ENCODE measurements at regions not wholly inside any gene's neighbourhood (a gene's known extent, or its start where the extent isn't known, plus 50 kb on each side); places are given as distances from the start of the nearest gene placed in this dataset.
A peak's percentile ranks its signal among the peaks of the same experiment; 100 is the strongest.

GRCh38 chr11:70647188-70648166 is 249.1 kb downstream of the CTTN start:
- TF ChIP-seq JUND (IDR thresholded peaks at IDR 0.05): no peak
- BruUV-seq (replicated peaks): no TSS peak
- Histone ChIP-seq H3K27ac (ENCODE audit: low read depth, low read length) (no peak overlapping the region), H3K9ac (ENCODE audit: low read length) (no peak overlapping the region), H3K4me3 (replicated peaks in 1 of 2; ENCODE audit: low read depth in 1 of 2, low read length in 2 of 2) (no peak overlapping the region), H3K4me1 (ENCODE audit: control insufficient read depth in 1 of 2, insufficient read depth in 2 of 2, low read length in 2 of 2) (no peaks in the 10 kb centered on the region), H3K36me3 (ENCODE audit: control insufficient read depth in 1 of 2, insufficient read depth in 2 of 2, low read length in 2 of 2) (no peaks in the 10 kb centered on the region), H3K27me3 (ENCODE audit: insufficient read depth, low read length) (peaks cover 7% of the 10 kb centered on the region; the same call in 1 of the 2 replicates), H3K4me2 (ENCODE audit: low read length) (no peak overlapping the region), H3K9me2 (ENCODE audit: insufficient read depth) (no peaks in the 10 kb centered on the region), H4K20me1 (ENCODE audit: insufficient read depth) (no peaks in the 10 kb centered on the region), H3K9me3 (ENCODE audit: control insufficient read depth in 1 of 2, insufficient read depth in 1 of 2, low read depth in 1 of 2, low read length in 2 of 2) (no peaks in the 10 kb centered on the region), H3K79me2 (ENCODE audit: insufficient read depth, low read length) (no peaks in the 10 kb centered on the region), H2AFZ (ENCODE audit: low read depth, low read length, poor library complexity, severe bottlenecking) (no peak overlapping the region)
- ChIA-PET RAD21 (ENCODE audit: low non-redundant PET in 1 of 2, low total read pairs in 2 of 2, uncharacterized antibody in 2 of 2, unreplicated experiment in 2 of 2) (no interaction called here), CTCF (no interaction called here), POLR2A (no interaction called here)
- intact Hi-C loops (cut with micrococcal nuclease): no loop called here
- no peak for DNase-seq (ENCODE audit: low read depth, low spot score)
- ATAC-seq: no peak

DNA sequence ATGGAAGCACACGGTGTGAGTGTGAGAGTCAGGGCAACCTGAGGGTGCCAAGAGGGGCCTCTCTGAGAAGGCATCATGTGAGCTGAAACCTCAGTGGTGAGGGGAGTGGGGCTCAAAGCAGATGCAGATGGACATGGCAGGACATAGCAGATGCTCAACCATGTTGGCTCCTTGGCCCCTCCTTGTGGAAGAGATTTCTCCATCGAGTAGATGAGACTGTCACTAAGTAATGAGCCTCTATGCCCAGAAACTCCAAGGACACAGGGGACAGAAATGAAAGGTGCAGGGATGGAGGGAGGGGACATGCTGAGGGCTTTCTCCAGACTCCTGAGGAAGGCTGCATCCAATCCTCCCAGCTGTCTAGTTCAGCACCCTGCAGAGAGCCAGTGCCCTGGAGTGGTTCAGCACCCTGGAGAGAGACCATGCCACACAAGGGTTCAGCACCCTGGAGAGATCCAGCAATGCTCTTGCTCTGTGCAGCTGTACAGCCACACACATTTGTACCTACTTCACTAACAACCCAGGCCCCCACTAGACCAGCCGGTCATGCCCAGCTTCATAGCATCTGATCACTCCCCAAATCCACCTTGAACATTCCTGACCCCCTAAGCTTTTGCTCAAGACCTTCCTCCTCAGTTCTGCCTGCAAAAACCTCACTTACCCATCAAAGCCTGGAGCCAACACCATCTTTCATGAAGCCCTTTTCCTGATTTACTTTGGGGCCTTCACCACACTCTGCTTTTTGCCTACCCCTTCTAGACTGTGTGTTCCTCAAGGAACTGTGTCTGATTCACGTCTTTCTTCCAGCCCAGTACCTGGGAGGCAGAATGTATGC is 252.0 kb downstream of the CTTN start:
- Histone ChIP-seq H3K4me3 (replicated peaks in 1 of 2; ENCODE audit: low read depth in 1 of 2, low read length in 2 of 2) (no peak overlapping the region), H3K9me3 (ENCODE audit: control insufficient read depth in 1 of 2, insufficient read depth in 1 of 2, low read depth in 1 of 2, low read length in 2 of 2) (no peaks in the 10 kb centered on the region), H4K20me1 (ENCODE audit: insufficient read depth) (no peaks in the 10 kb centered on the region), H3K4me1 (ENCODE audit: control insufficient read depth in 1 of 2, insufficient read depth in 2 of 2, low read length in 2 of 2) (no peaks in the 10 kb centered on the region), H3K9me2 (ENCODE audit: insufficient read depth) (no peaks in the 10 kb centered on the region), H3K9ac (ENCODE audit: low read length) (no peak overlapping the region), H3K79me2 (ENCODE audit: insufficient read depth, low read length) (no peaks in the 10 kb centered on the region), H2AFZ (ENCODE audit: low read depth, low read length, poor library complexity, severe bottlenecking) (no peak overlapping the region), H3K4me2 (ENCODE audit: low read length) (no peak overlapping the region), H3K36me3 (ENCODE audit: control insufficient read depth in 1 of 2, insufficient read depth in 2 of 2, low read length in 2 of 2) (no peaks in the 10 kb centered on the region), H3K27ac (ENCODE audit: low read depth, low read length) (no peak overlapping the region), H3K27me3 (ENCODE audit: insufficient read depth, low read length) (peaks cover 7% of the 10 kb centered on the region; the same call in 1 of the 2 replicates)
- BruUV-seq (replicated peaks): no TSS peak
- POLR2A ChIA-PET: no interaction called here
- peak; percentile 22 for DNase-seq (ENCODE audit: low read depth, low spot score)
- CTCF ChIA-PET: no interaction called here
- TF ChIP-seq POLR2AphosphoS5 (IDR thresholded peaks at IDR 0.05; ENCODE audit: low read depth, low read length): peak; percentile 48; the same call in 1 of the 2 replicates
- no peak for TF ChIP-seq ELF1 (IDR thresholded peaks at IDR 0.05; ENCODE audit: borderline replicate concordance, low read depth)
- peak; percentile 83 for TF ChIP-seq SIN3A (IDR thresholded peaks at IDR 0.05; ENCODE audit: low read depth)
- TF ChIP-seq, protein P1, sequence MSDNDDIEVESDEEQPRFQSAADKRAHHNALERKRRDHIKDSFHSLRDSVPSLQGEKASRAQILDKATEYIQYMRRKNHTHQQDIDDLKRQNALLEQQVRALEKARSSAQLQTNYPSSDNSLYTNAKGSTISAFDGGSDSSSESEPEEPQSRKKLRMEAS (IDR thresholded peaks at IDR 0.05): peak; percentile 45; the same call in 1 of the 2 replicates
- TF ChIP-seq TCF7L2 (IDR thresholded peaks at IDR 0.05; ENCODE audit: borderline replicate concordance, extremely low read depth, insufficient read depth, insufficient read length): no peak
- TF ChIP-seq EGR1 (IDR thresholded peaks at IDR 0.05; ENCODE audit: low read depth): no peak
- no peak for TF ChIP-seq JUND (IDR thresholded peaks at IDR 0.05)
- TF ChIP-seq, protein P2, sequence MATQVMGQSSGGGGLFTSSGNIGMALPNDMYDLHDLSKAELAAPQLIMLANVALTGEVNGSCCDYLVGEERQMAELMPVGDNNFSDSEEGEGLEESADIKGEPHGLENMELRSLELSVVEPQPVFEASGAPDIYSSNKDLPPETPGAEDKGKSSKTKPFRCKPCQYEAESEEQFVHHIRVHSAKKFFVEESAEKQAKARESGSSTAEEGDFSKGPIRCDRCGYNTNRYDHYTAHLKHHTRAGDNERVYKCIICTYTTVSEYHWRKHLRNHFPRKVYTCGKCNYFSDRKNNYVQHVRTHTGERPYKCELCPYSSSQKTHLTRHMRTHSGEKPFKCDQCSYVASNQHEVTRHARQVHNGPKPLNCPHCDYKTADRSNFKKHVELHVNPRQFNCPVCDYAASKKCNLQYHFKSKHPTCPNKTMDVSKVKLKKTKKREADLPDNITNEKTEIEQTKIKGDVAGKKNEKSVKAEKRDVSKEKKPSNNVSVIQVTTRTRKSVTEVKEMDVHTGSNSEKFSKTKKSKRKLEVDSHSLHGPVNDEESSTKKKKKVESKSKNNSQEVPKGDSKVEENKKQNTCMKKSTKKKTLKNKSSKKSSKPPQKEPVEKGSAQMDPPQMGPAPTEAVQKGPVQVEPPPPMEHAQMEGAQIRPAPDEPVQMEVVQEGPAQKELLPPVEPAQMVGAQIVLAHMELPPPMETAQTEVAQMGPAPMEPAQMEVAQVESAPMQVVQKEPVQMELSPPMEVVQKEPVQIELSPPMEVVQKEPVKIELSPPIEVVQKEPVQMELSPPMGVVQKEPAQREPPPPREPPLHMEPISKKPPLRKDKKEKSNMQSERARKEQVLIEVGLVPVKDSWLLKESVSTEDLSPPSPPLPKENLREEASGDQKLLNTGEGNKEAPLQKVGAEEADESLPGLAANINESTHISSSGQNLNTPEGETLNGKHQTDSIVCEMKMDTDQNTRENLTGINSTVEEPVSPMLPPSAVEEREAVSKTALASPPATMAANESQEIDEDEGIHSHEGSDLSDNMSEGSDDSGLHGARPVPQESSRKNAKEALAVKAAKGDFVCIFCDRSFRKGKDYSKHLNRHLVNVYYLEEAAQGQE (IDR thresholded peaks at IDR 0.05; ENCODE audit: low read depth): peak; percentile 100
- TF ChIP-seq SP1 (IDR thresholded peaks at IDR 0.05; ENCODE audit: low read depth): no peak
- RAD21 ChIA-PET (ENCODE audit: low non-redundant PET in 1 of 2, low total read pairs in 2 of 2, uncharacterized antibody in 2 of 2, unreplicated experiment in 2 of 2): no interaction called here
- intact Hi-C loops (cut with micrococcal nuclease): no loop called here
- peak; percentile 85 for ATAC-seq
